ENCODE measurements at regions not wholly inside any gene's neighbourhood (a gene's known extent, or its start where the extent isn't known, plus 50 kb on each side); places are given as distances from the start of the nearest gene placed in this dataset.

- ChIA-PET CTCF (no interaction called here), POLR2A (no interaction called here)
- Histone ChIP-seq H3K36me3 (ENCODE audit: insufficient read depth, low read length) (no peaks in the 10 kb centered on the region), H3K4me1 (ENCODE audit: insufficient read depth, low read length) (no peaks in the 10 kb centered on the region), H3K9me3 (ENCODE audit: control insufficient read depth in 1 of 2, insufficient read depth in 1 of 2, low read length in 2 of 2) (no peaks in the 10 kb centered on the region), H3K4me3 (ENCODE audit: low read length) (no peak overlapping the region), H3K27ac (ENCODE audit: low read depth in 1 of 2, low read length in 2 of 2) (no peak overlapping the region), H3K27me3 (ENCODE audit: control insufficient read depth in 1 of 2, insufficient read depth in 2 of 2, low read length in 2 of 2) (no peaks in the 10 kb centered on the region)
- Mint-ChIP-seq H3K9me3 (no peaks in the 10 kb centered on the region), H3K27ac (no peak overlapping the region), H3K4me1 (ENCODE audit: low read depth) (peaks cover 15% of the 10 kb centered on the region), H3K27me3 (no peaks in the 10 kb centered on the region), H3K36me3 (ENCODE audit: low read depth) (no peaks in the 10 kb centered on the region), H3K4me3 (no peak overlapping the region)
- ATAC-seq (ENCODE audit: poor library complexity) (no peak), DNase-seq (no peak)
- no peak for TF ChIP-seq CTCF (IDR thresholded peaks at IDR 0.05)
- intact Hi-C loops (cut with DNase I, micrococcal nuclease) = no loop called here
Measured at GRCh38 chr9:20070336-20070735, 281.5 kb upstream of the SLC24A2 start.

- TF ChIP-seq CTCF (IDR thresholded peaks at IDR 0.05) = no peak
- Histone ChIP-seq H3K27ac (ENCODE audit: low read depth in 1 of 2, low read length in 2 of 2) (no peak overlapping the region), H3K36me3 (ENCODE audit: insufficient read depth, low read length) (no peaks in the 10 kb centered on the region), H3K4me1 (ENCODE audit: insufficient read depth, low read length) (no peaks in the 10 kb centered on the region), H3K27me3 (ENCODE audit: control insufficient read depth in 1 of 2, insufficient read depth in 2 of 2, low read length in 2 of 2) (no peaks in the 10 kb centered on the region), H3K4me3 (ENCODE audit: low read length) (no peak overlapping the region), H3K9me3 (ENCODE audit: control insufficient read depth in 1 of 2, insufficient read depth in 1 of 2, low read length in 2 of 2) (no peaks in the 10 kb centered on the region)
- intact Hi-C loops (cut with DNase I, micrococcal nuclease) = no loop called here
- H3K4me1 Mint-ChIP-seq (ENCODE audit: low read depth) = peaks cover 18% of the 10 kb centered on the region
- no peaks in the 10 kb centered on the region for H3K27me3 Mint-ChIP-seq
- ChIA-PET POLR2A (no interaction called here), CTCF (no interaction called here)
- H3K36me3 Mint-ChIP-seq (ENCODE audit: low read depth) = no peaks in the 10 kb centered on the region
- peaks cover 2% of the 10 kb centered on the region for H3K9me3 Mint-ChIP-seq
- no peak overlapping the region for H3K27ac Mint-ChIP-seq
- no peak for ATAC-seq (ENCODE audit: poor library complexity)
- H3K4me3 Mint-ChIP-seq = no peak overlapping the region
- DNase-seq = no peak
Measured at GRCh38 chr9:20065796-20066700, 277.2 kb upstream of the SLC24A2 start.

- H3K9me3 Mint-ChIP-seq = peaks cover 2% of the 10 kb centered on the region
- H3K4me1 ChIP-seq (ENCODE audit: insufficient read depth, low read length) = no peaks in the 10 kb centered on the region
- no peak overlapping the region for H3K4me3 Mint-ChIP-seq
- no peaks in the 10 kb centered on the region for H3K27me3 ChIP-seq (ENCODE audit: control insufficient read depth in 1 of 2, insufficient read depth in 2 of 2, low read length in 2 of 2)
- no peaks in the 10 kb centered on the region for H3K36me3 ChIP-seq (ENCODE audit: insufficient read depth, low read length)
- H3K36me3 Mint-ChIP-seq (ENCODE audit: low read depth) = no peaks in the 10 kb centered on the region
- H3K9me3 ChIP-seq (ENCODE audit: control insufficient read depth in 1 of 2, insufficient read depth in 1 of 2, low read length in 2 of 2) = no peaks in the 10 kb centered on the region
- POLR2A ChIA-PET = no interaction called here
- ATAC-seq (ENCODE audit: poor library complexity) = no peak
- no peak overlapping the region for H3K27ac Mint-ChIP-seq
- TF ChIP-seq CTCF (IDR thresholded peaks at IDR 0.05) = no peak
- CTCF ChIA-PET = no interaction called here
- intact Hi-C loops (cut with DNase I, micrococcal nuclease) = no loop called here
- no peak for DNase-seq
- no peaks in the 10 kb centered on the region for H3K27me3 Mint-ChIP-seq
- no peak overlapping the region for H3K27ac ChIP-seq (ENCODE audit: low read depth in 1 of 2, low read length in 2 of 2)
- peaks cover 18% of the 10 kb centered on the region for H3K4me1 Mint-ChIP-seq (ENCODE audit: low read depth)
- no peak overlapping the region for H3K4me3 ChIP-seq (ENCODE audit: low read length)
Measured at GRCh38 chr9:20065046-20065445, 276.2 kb upstream of the SLC24A2 start.
